ENCODE measurements at regions not wholly inside any gene's neighbourhood (a gene's known extent, or its start where the extent isn't known, plus 50 kb on each side); places are given as distances from the start of the nearest gene placed in this dataset.
"Not testable (repeated sequence)": the region's sequence is repeated elsewhere in the genome, so short reads cannot be mapped to it uniquely, and the experiment has no call there.

DNA sequence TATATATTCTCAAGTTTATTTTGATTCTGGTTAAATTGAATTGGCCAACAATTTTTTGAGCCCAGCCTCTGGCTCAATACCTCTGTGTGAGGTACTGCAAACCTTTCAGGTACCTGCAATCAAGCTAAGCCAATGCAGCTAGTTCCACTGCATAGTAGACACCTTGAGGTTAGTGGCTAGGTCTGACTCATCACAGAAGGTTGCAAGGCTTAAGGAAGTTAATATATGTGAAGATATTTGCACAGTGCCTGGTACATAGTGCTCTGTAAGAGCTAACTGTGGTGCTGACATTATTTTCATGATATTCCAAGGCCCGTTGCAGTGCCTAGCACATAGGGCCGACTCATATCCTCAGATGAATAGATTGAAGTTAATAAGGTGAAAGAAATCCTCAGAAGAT is 330.5 kb upstream of the KAZN start:
- no peak overlapping the region for H3K4me3 ChIP-seq
- no peaks in the 10 kb centered on the region for H3K27me3 ChIP-seq
- WGBS, result 94% methylated on average over 2 of the region's 2 CpGs
- peaks cover 0 to 8% (median 3%) of the 10 kb centered on the region in 4 donors for H3K9me3 ChIP-seq
- no peak overlapping the region for H3K27ac ChIP-seq (replicated peaks in 1 of 4)
- intact Hi-C loops (cut with DNase I), result no loop called here
- H3K36me3 ChIP-seq, result no peaks in the 10 kb centered on the region
- DNase-seq (ENCODE audit: extremely low spot score), result no peak
- no peak for TF ChIP-seq CTCF (IDR thresholded peaks at IDR 0.05)
- TF ChIP-seq POLR2A (IDR thresholded peaks at IDR 0.05; ENCODE audit: low read depth), result no peak
- no peak for TF ChIP-seq POLR2AphosphoS5 (IDR thresholded peaks at IDR 0.05)
- no peak for TF ChIP-seq EP300 (IDR thresholded peaks at IDR 0.05)
- no peaks in the 10 kb centered on the region for H3K4me1 ChIP-seq

- Histone ChIP-seq H3K9me3 (peaks cover 0 to 8% (median 3%) of the 10 kb centered on the region in 4 donors), H3K4me3 (no peak overlapping the region), H3K36me3 (no peaks in the 10 kb centered on the region), H3K4me1 (no peaks in the 10 kb centered on the region), H3K27me3 (no peaks in the 10 kb centered on the region), H3K27ac (replicated peaks in 1 of 4) (no peak overlapping the region)
- no peak for DNase-seq (ENCODE audit: extremely low spot score)
- intact Hi-C loops (cut with DNase I), result no loop called here
- WGBS, result 70% methylated on average over 7 of the region's 7 CpGs
- TF ChIP-seq POLR2AphosphoS5 (IDR thresholded peaks at IDR 0.05) (no peak), POLR2A (IDR thresholded peaks at IDR 0.05; ENCODE audit: low read depth) (no peak), EP300 (IDR thresholded peaks at IDR 0.05) (no peak), CTCF (IDR thresholded peaks at IDR 0.05) (no peak)
Observed at GRCh38 chr1:14270821-14271220, 327.7 kb upstream of the KAZN start.

DNA sequence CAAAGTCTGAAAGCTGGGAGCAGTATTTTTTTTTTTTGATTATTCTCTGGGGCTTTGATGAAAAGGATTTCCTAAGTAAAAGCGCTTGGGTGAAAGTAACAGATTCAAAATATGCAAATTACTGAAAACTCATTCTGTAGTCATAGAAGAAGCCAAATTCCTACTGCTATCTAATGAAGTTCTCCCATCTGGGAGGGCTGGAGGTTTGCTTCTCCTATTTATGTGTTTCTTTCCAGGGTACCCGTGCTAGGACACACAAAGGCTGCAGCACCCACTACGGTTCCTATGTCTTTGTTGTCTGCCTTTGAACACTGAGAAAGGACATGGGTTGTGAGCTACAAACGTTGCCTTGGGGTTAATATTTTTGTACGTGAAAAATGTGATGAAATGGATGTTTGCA is 324.7 kb upstream of the KAZN start:
- no peak for DNase-seq (ENCODE audit: extremely low spot score)
- Histone ChIP-seq H3K4me1 (no peaks in the 10 kb centered on the region), H3K4me3 (no peak overlapping the region), H3K9me3 (peaks cover 0 to 8% (median 3%) of the 10 kb centered on the region in 4 donors), H3K27me3 (no peaks in the 10 kb centered on the region), H3K36me3 (no peaks in the 10 kb centered on the region), H3K27ac (replicated peaks in 1 of 4) (no peak overlapping the region)
- intact Hi-C loops (cut with DNase I), result no loop called here
- 87% methylated on average over 5 of the region's 5 CpGs for WGBS
- no peak for TF ChIP-seq CTCF (IDR thresholded peaks at IDR 0.05)

DNA sequence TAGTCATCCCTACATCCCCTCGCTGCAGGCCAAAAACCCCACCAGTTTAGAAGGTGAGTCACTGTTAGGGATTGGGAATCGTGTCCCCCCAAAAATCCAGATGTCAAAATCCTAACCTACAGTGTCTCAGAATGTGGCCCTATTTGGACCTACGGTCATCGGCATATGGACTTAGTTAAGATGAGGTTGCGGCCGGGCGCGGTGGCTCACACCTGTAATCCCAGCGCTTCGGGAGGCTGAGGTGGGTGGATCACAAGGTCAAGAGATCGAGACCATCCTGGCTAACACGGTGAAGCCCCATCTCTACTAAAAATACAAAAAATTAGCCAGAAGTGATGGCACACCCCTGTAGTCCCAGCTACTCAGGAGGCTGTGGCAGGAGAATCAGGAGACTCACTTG is 318.6 kb upstream of the KAZN start:
- H3K27ac ChIP-seq (replicated peaks in 1 of 4); intact Hi-C loops (cut with DNase I); H3K36me3 ChIP-seq; H3K4me1 ChIP-seq; H3K27me3 ChIP-seq; DNase-seq (ENCODE audit: extremely low spot score); H3K4me3 ChIP-seq; H3K9me3 ChIP-seq: not testable (repeated sequence)
- 84% methylated on average over 12 of the region's 12 CpGs for WGBS

- no peaks in the 10 kb centered on the region for H3K4me1 ChIP-seq
- intact Hi-C loops (cut with DNase I), result no loop called here
- H3K36me3 ChIP-seq, result no peaks in the 10 kb centered on the region
Observed at GRCh38 chr1:14280909-14281308, 317.6 kb upstream of the KAZN start.

More at GRCh38 chr1:14280909-14281308, 317.6 kb upstream of the KAZN start:
- WGBS, result 64% methylated on average over 2 of the region's 2 CpGs
- Histone ChIP-seq H3K9me3 (no peaks in the 10 kb centered on the region), H3K27me3 (no peaks in the 10 kb centered on the region), H3K4me3 (no peak overlapping the region), H3K27ac (replicated peaks in 1 of 4) (no peak overlapping the region)
- TF ChIP-seq POLR2AphosphoS5 (IDR thresholded peaks at IDR 0.05) (no peak), CTCF (IDR thresholded peaks at IDR 0.05) (no peak), EP300 (IDR thresholded peaks at IDR 0.05) (no peak), POLR2A (IDR thresholded peaks at IDR 0.05; ENCODE audit: low read depth) (no peak)
- no peak for DNase-seq (ENCODE audit: extremely low spot score)
